ENCODE measurements at regions not wholly inside any gene's neighbourhood (a gene's known extent, or its start where the extent isn't known, plus 50 kb on each side); places are given as distances from the start of the nearest gene placed in this dataset.
"Not testable (repeated sequence)": the region's sequence is repeated elsewhere in the genome, so short reads cannot be mapped to it uniquely, and the experiment has no call there.

- no peak for DNase-seq (ENCODE audit: low spot score)
Observed at GRCh38 chr7:35971133-35971891, 170.5 kb downstream of the SEPTIN7 start.

GRCh38 chr7:35975851-35976454 is 175.1 kb downstream of the SEPTIN7 start:
- peak; percentile 52 for DNase-seq (ENCODE audit: low spot score)

GRCh38 chr7:35978816-35979640 is 174.0 kb upstream of the EEPD1 start:
- DNase-seq (ENCODE audit: low spot score): not testable (repeated sequence)

- DNase-seq (ENCODE audit: low spot score): no peak
Observed at GRCh38 chr7:35982600-35982999, 170.5 kb upstream of the EEPD1 start.

GRCh38 chr7:35983626-35984025 is 169.4 kb upstream of the EEPD1 start:
- DNase-seq (ENCODE audit: low spot score): no peak

GRCh38 chr7:35985126-35985754 is 167.8 kb upstream of the EEPD1 start:
- DNase-seq (ENCODE audit: low spot score): peak; percentile 83

- no peak for DNase-seq (ENCODE audit: low spot score)
Observed at GRCh38 chr7:35987016-35987415, 166.0 kb upstream of the EEPD1 start.

GRCh38 chr7:35988105-35988504 is 164.9 kb upstream of the EEPD1 start:
- DNase-seq (ENCODE audit: low spot score): no peak

GRCh38 chr7:35988818-35989217 is 164.2 kb upstream of the EEPD1 start:
- DNase-seq (ENCODE audit: low spot score): no peak

- DNase-seq (ENCODE audit: low spot score): no peak
Observed at GRCh38 chr7:35991511-35992232, 161.4 kb upstream of the EEPD1 start.

- no peak for DNase-seq (ENCODE audit: low spot score)
Observed at GRCh38 chr7:35992436-35992835, 160.6 kb upstream of the EEPD1 start.

GRCh38 chr7:35993113-35993512 is 159.9 kb upstream of the EEPD1 start:
- no peak for DNase-seq (ENCODE audit: low spot score)

- no peak for DNase-seq (ENCODE audit: low spot score)
Observed at GRCh38 chr7:35993676-35994606, 159.1 kb upstream of the EEPD1 start.

GRCh38 chr7:35995334-35995733 is 157.7 kb upstream of the EEPD1 start:
- no peak for DNase-seq (ENCODE audit: low spot score)

GRCh38 chr7:35998481-35998880 is 154.6 kb upstream of the EEPD1 start:
- DNase-seq (ENCODE audit: low spot score): no peak

GRCh38 chr7:36001546-36001945 is 151.5 kb upstream of the EEPD1 start:
- DNase-seq (ENCODE audit: low spot score): no peak

- DNase-seq (ENCODE audit: low spot score): no peak
Observed at GRCh38 chr7:36002900-36003299, 150.2 kb upstream of the EEPD1 start.

GRCh38 chr7:36003343-36003742 is 149.7 kb upstream of the EEPD1 start:
- DNase-seq (ENCODE audit: low spot score): no peak

- no peak for DNase-seq (ENCODE audit: low spot score)
Observed at GRCh38 chr7:36005293-36005692, 147.8 kb upstream of the EEPD1 start.

- no peak for DNase-seq (ENCODE audit: low spot score)
Observed at GRCh38 chr7:36005876-36006275, 147.2 kb upstream of the EEPD1 start.

All from ecto neural progenitor cell (in vitro differentiated cells).